Progenitor cell of endocrine pancreas (in vitro differentiated cells): ENCODE measurements at regions not wholly inside any gene's neighbourhood (a gene's known extent, or its start where the extent isn't known, plus 50 kb on each side); places are given as distances from the start of the nearest gene placed in this dataset.
A peak's percentile ranks its signal among the peaks of the same experiment; 100 is the strongest.

Experiments
- DNase-seq: peaks from one replicate; pipeline ENCODE4 v3.0.0; 2021; ENCODE audit warnings: low spot score; ENCODE audit not compliant: unreplicated experiment
- H3K27ac Mint-ChIP-seq: 2 replicates; pipeline ENCODE4 v1.8.0; 2021; ENCODE audit warnings: mild to moderate bottlenecking, moderate library complexity, mixed read lengths
- H3K27me3 Mint-ChIP-seq: 2 replicates; pipeline ENCODE4 v1.8.0; 2021; ENCODE audit warnings: mixed read lengths
- H3K36me3 Mint-ChIP-seq: 2 replicates; pipeline ENCODE4 v1.8.0; 2022; ENCODE audit warnings: mixed read lengths; ENCODE audit not compliant: insufficient read depth
- H3K4me1 Mint-ChIP-seq: 2 replicates; pipeline ENCODE4 v1.8.0; 2021; ENCODE audit warnings: low read depth, mixed read lengths
- H3K4me3 Mint-ChIP-seq: 2 replicates; pipeline ENCODE4 v1.8.0; 2021; ENCODE audit warnings: low read depth, mild to moderate bottlenecking, moderate library complexity, mixed read lengths
- H3K9me3 Mint-ChIP-seq: 2 replicates; pipeline ENCODE4 v1.8.0; 2021; ENCODE audit warnings: low read depth, mixed read lengths
- TF ChIP-seq, protein P1 (sequence below): fragments of 200-600 bp; sonication (generic); IDR thresholded peaks from one replicate; pipeline ENCODE4 v1.5.0; 2021; ENCODE audit warnings: antibody characterized with exemption, mild to moderate bottlenecking; ENCODE audit not compliant: unreplicated experiment

DNA sequence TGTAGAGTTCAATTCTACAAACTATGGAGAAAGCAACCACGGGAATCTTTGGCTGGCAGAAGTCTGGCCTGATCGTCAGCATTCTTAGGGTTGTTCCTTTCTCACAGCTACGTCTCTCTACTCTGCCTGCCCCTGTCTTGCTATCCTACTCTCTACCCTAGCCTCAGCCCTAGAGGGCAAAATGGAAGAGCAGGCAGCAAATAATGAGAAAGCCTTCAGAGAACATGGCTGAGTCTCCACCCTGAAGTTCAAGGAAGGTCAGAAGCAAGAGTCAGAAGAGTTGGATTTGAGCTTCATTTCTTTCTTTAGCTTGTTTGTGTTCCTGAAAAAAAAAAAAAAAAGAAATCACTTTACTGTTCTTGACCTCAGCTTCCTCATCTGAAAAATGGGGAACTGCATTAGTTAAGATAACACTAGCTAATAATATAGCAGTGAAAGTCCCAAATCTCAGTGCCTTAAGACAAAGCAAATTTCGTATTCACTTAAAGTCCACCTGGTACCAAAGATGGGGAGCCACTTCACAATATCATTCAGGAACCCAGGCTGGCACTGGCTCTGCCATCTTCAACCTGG lies 50.2 kb upstream of the CCND2 start:
- no peak overlapping the region for H3K27ac Mint-ChIP-seq
- peaks cover 40% of the 10 kb centered on the region for H3K27me3 Mint-ChIP-seq
- H3K4me1 Mint-ChIP-seq = peaks cover 15% of the 10 kb centered on the region
- DNase-seq = peak; percentile 4
- H3K4me3 Mint-ChIP-seq = no peak overlapping the region
- peaks cover 4% of the 10 kb centered on the region for H3K9me3 Mint-ChIP-seq
- TF ChIP-seq, protein P1, sequence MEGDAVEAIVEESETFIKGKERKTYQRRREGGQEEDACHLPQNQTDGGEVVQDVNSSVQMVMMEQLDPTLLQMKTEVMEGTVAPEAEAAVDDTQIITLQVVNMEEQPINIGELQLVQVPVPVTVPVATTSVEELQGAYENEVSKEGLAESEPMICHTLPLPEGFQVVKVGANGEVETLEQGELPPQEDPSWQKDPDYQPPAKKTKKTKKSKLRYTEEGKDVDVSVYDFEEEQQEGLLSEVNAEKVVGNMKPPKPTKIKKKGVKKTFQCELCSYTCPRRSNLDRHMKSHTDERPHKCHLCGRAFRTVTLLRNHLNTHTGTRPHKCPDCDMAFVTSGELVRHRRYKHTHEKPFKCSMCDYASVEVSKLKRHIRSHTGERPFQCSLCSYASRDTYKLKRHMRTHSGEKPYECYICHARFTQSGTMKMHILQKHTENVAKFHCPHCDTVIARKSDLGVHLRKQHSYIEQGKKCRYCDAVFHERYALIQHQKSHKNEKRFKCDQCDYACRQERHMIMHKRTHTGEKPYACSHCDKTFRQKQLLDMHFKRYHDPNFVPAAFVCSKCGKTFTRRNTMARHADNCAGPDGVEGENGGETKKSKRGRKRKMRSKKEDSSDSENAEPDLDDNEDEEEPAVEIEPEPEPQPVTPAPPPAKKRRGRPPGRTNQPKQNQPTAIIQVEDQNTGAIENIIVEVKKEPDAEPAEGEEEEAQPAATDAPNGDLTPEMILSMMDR = no peak
- no peaks in the 10 kb centered on the region for H3K36me3 Mint-ChIP-seq

DNA sequence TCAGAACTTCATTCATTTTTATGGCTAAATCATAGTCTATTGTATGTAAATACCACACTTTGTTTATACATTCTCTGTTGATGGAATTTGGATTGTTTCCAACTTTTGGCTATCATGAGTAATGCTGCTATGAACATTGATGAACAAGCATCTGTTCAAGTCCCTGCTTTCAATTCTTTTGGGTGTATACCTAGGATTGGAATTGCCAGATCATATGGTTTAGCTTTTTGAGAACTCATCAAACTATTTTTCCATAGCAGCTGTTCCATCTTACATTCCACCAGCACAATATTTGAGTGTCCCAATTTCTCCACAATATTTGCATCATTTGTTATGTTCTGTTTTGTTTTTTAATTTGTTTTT lies 52.3 kb upstream of the CCND2 start:
- TF ChIP-seq, protein P1 = no peak

DNA sequence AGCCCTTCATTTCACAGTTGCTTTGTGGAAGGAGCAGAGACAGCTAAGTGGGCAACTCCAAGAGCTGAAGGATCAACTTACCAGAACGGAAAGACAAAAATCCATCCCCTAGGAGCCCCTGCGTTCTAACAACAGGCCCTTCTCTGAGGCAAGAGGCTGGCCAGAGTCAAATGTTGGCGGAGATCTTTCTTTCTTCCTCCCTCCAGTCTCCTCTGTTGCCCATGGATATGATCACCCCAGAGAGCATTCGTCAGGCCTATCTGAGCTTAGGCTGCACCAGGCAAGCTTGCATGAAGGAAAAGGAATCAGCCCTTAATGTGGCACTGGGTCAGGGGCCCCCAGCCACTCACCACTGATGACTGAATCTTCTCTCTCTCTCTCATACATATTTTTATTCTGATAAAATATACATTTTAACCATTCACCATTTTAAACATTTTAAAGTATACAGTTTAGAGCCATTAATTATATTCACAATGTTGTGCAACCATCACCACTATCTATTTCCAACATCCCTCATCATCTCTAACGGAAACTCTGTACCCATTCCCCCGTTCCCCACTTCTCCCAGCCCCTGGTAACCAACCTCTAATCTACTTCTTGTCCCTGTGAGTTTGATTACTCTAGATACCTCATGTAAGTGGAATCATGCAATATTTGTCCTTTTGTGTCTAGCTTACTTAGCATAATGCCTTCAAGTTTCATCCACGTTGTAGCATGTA lies 52.9 kb upstream of the CCND2 start:
- H3K27me3 Mint-ChIP-seq = peaks cover 20% of the 10 kb centered on the region
- peak; percentile 3 for DNase-seq
- no peak overlapping the region for H3K27ac Mint-ChIP-seq
- H3K4me3 Mint-ChIP-seq = no peak overlapping the region
- peaks cover 4% of the 10 kb centered on the region for H3K9me3 Mint-ChIP-seq
- no peaks in the 10 kb centered on the region for H3K36me3 Mint-ChIP-seq
- TF ChIP-seq, protein P1 = no peak
- H3K4me1 Mint-ChIP-seq = peaks cover 15% of the 10 kb centered on the region

More for the DNA sequence above, 52.3 kb upstream of the CCND2 start:
- H3K36me3 Mint-ChIP-seq = no peaks in the 10 kb centered on the region
- peaks cover 15% of the 10 kb centered on the region for H3K4me1 Mint-ChIP-seq
- no peak overlapping the region for H3K27ac Mint-ChIP-seq
- H3K27me3 Mint-ChIP-seq = peaks cover 24% of the 10 kb centered on the region
- peaks cover 4% of the 10 kb centered on the region for H3K9me3 Mint-ChIP-seq
- H3K4me3 Mint-ChIP-seq = no peak overlapping the region
- DNase-seq = no peak

DNA sequence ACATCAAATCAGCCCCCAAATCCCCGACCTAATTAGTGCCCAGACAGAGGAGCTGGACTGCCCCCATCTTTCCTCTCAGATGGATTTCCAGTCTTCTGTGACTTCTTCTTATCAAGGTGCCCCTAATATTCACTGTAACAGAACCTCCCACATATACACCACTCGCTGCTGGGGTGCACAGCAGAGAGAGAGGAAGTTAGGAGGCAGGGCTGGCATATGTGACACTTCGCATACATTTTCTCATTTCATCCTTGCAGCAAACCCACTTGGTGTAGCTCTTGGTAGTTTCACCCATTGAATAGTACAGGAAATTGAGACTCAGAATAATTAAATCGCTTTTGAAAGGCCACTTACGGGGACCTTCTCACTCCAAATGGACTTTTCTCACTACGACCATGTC lies 56.5 kb upstream of the CCND2 start:
- H3K36me3 Mint-ChIP-seq = no peaks in the 10 kb centered on the region

GRCh38 chr12:4216187-4216927 lies 57.2 kb upstream of the CCND2 start:
- Mint-ChIP-seq H3K4me1 (peaks cover 7% of the 10 kb centered on the region), H3K36me3 (no peaks in the 10 kb centered on the region), H3K27me3 (peaks cover 25% of the 10 kb centered on the region), H3K4me3 (no peak overlapping the region), H3K27ac (no peak overlapping the region), H3K9me3 (peaks cover 4% of the 10 kb centered on the region)
- peak; percentile 3 for DNase-seq
- TF ChIP-seq, protein P1 = no peak

More for the DNA sequence above, 56.5 kb upstream of the CCND2 start:
- H3K27ac Mint-ChIP-seq = no peak overlapping the region
- H3K4me1 Mint-ChIP-seq = peaks cover 7% of the 10 kb centered on the region
- peaks cover 19% of the 10 kb centered on the region for H3K27me3 Mint-ChIP-seq
- TF ChIP-seq, protein P1 = no peak
- H3K4me3 Mint-ChIP-seq = no peak overlapping the region
- peak; percentile 1 for DNase-seq
- H3K9me3 Mint-ChIP-seq = peaks cover 4% of the 10 kb centered on the region
